Ishikawa (cell line): ENCODE measurements at regions not wholly inside any gene's neighbourhood (a gene's known extent, or its start where the extent isn't known, plus 50 kb on each side); places are given as distances from the start of the nearest gene placed in this dataset.

ENCODE experiments used
- CEBPB ChIP-seq: IDR thresholded peaks from 2 replicates; pipeline ENCODE4 v1.6.1; 2012
- CREB1 ChIP-seq: IDR thresholded peaks from 2 replicates; pipeline ENCODE4 v1.6.1; 2012; ENCODE audit warnings: low read depth
- EGR1 ChIP-seq: IDR thresholded peaks from 2 replicates; pipeline ENCODE4 v1.6.1; 2012
- EP300 ChIP-seq: IDR thresholded peaks from 2 replicates; pipeline ENCODE4 v1.6.1; 2012; ENCODE audit warnings: borderline replicate concordance
- FOXM1 ChIP-seq: IDR thresholded peaks from 2 replicates; pipeline ENCODE4 v1.6.1; 2012; ENCODE audit warnings: low read depth, borderline replicate concordance
- MAX ChIP-seq: IDR thresholded peaks from 2 replicates; pipeline ENCODE4 v1.6.1; 2012
- NFIC ChIP-seq: IDR thresholded peaks from 2 replicates; pipeline ENCODE4 v1.6.1; 2012
- RAD21 ChIP-seq: IDR thresholded peaks from 2 replicates; pipeline ENCODE4 v1.6.1; 2012; ENCODE audit warnings: low read depth
- TAF1 ChIP-seq: IDR thresholded peaks from 2 replicates; pipeline ENCODE4 v1.6.1; 2012; ENCODE audit warnings: low read depth, mild to moderate bottlenecking
- TCF12 ChIP-seq: IDR thresholded peaks from 2 replicates; pipeline ENCODE4 v1.6.1; 2012; ENCODE audit warnings: low read depth
- TEAD4 ChIP-seq: IDR thresholded peaks from 2 replicates; pipeline ENCODE4 v1.6.1; 2012
- YY1 ChIP-seq: IDR thresholded peaks from 2 replicates; pipeline ENCODE4 v1.6.1; 2012; ENCODE audit warnings: low read depth
- ZBTB7A ChIP-seq: IDR thresholded peaks from 2 replicates; pipeline ENCODE4 v1.6.1; 2012; ENCODE audit warnings: low read depth
- TF ChIP-seq, protein P1 (sequence below): IDR thresholded peaks from 2 replicates; pipeline ENCODE4 v1.6.1; 2012
- TF ChIP-seq, protein P2 (sequence below): IDR thresholded peaks from 2 replicates; pipeline ENCODE4 v1.6.1; 2012; ENCODE audit warnings: low read depth, mild to moderate bottlenecking

GRCh38 chr4:130753926-130754325, 1658.0 kb downstream of the C4orf33 start:
- TF ChIP-seq MAX: no peak

DNA sequence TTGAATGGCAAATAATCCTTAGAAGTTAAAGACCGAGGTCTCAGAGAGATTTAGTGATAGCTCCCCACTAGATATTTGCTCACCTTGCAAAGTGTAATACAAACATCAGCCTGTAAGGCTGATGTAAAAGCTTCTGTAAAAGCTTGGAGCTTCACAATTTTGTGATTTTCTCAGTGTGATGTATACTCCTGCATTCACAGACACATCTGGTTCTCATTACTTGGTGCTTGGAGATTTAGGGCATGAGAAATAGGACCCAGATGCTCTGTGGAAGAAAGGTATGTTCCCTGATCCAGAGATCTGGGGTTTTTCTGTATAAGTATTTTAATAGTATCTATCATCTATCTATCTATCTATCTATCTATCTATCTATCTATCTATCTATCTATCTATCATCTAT, 1664.3 kb downstream of the C4orf33 start:
- TF ChIP-seq RAD21 (no peak), TAF1 (no peak), NFIC (no peak), EGR1 (no peak), ZBTB7A (no peak), FOXM1 (no peak), MAX (no peak), CEBPB (no peak), TEAD4 (no peak)
- TF ChIP-seq, protein P1, sequence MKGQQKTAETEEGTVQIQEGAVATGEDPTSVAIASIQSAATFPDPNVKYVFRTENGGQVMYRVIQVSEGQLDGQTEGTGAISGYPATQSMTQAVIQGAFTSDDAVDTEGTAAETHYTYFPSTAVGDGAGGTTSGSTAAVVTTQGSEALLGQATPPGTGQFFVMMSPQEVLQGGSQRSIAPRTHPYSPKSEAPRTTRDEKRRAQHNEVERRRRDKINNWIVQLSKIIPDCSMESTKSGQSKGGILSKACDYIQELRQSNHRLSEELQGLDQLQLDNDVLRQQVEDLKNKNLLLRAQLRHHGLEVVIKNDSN: no peak
- TF ChIP-seq, protein P2, sequence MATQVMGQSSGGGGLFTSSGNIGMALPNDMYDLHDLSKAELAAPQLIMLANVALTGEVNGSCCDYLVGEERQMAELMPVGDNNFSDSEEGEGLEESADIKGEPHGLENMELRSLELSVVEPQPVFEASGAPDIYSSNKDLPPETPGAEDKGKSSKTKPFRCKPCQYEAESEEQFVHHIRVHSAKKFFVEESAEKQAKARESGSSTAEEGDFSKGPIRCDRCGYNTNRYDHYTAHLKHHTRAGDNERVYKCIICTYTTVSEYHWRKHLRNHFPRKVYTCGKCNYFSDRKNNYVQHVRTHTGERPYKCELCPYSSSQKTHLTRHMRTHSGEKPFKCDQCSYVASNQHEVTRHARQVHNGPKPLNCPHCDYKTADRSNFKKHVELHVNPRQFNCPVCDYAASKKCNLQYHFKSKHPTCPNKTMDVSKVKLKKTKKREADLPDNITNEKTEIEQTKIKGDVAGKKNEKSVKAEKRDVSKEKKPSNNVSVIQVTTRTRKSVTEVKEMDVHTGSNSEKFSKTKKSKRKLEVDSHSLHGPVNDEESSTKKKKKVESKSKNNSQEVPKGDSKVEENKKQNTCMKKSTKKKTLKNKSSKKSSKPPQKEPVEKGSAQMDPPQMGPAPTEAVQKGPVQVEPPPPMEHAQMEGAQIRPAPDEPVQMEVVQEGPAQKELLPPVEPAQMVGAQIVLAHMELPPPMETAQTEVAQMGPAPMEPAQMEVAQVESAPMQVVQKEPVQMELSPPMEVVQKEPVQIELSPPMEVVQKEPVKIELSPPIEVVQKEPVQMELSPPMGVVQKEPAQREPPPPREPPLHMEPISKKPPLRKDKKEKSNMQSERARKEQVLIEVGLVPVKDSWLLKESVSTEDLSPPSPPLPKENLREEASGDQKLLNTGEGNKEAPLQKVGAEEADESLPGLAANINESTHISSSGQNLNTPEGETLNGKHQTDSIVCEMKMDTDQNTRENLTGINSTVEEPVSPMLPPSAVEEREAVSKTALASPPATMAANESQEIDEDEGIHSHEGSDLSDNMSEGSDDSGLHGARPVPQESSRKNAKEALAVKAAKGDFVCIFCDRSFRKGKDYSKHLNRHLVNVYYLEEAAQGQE: no peak

GRCh38 chr4:130808492-130808891, 1712.5 kb downstream of the C4orf33 start:
- TF ChIP-seq CEBPB (no peak), RAD21 (peak; percentile 48)

- no peak for TF ChIP-seq FOXM1
- TF ChIP-seq RAD21: no peak
- TF ChIP-seq EGR1: no peak
These were observed 1716.3 kb downstream of the C4orf33 start for GRCh38 chr4:130812117-130812765.

DNA sequence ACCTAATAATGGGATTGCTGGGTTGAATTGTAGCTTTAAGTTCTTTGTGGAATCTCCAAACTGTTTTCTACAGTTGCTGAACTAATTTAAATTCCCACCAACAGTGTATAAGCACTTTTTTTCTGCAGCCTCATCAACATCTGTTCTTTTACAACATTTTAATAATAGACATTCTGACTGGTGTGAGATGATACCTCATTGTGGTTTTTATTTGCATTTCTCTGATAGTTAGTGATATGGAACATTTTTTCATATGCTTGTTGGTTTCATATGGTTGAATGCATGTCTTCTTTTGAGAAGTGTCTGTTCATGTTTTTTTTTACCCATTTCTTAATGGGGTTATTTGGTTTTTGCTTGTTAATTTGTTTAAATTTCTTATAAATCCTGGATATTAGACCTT, 1718.9 kb downstream of the C4orf33 start:
- TF ChIP-seq CREB1: no peak
- no peak for TF ChIP-seq ZBTB7A
- no peak for TF ChIP-seq TEAD4

GRCh38 chr4:130820448-130820847, 1724.5 kb downstream of the C4orf33 start:
- TF ChIP-seq, protein P2: no peak
- TF ChIP-seq TCF12: no peak
- TF ChIP-seq FOXM1: no peak
- TF ChIP-seq MAX: no peak
- no peak for TF ChIP-seq CEBPB
- no peak for TF ChIP-seq NFIC
- TF ChIP-seq TAF1: no peak
- TF ChIP-seq ZBTB7A: no peak
- no peak for TF ChIP-seq EP300
- TF ChIP-seq, protein P1: no peak
- TF ChIP-seq EGR1: no peak
- no peak for TF ChIP-seq CREB1
- no peak for TF ChIP-seq YY1
- no peak for TF ChIP-seq TEAD4

DNA sequence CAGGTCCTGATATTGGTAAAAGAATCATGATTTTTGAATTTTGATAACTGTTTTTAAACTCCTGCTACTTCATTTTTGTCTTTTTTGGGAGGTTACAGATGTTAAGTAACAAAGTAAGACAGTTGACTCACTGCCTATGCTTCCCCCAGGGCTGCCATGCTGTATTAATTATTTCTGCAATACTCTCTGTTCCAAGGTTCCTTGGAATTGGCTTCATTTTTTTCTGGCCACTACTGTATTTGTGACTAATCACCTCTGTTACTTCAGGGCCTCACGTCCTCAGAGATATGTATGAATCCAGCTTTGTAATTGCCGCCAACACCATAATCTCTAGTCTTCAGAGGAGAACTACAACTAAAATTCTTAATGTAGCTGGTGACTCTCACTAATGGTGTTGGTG, 1729.3 kb downstream of the C4orf33 start:
- TF ChIP-seq EP300 (no peak), MAX (no peak), TEAD4 (no peak)
